Neuronal stem cell (in vitro differentiated cells): ENCODE measurements at regions not wholly inside any gene's neighbourhood (a gene's known extent, or its start where the extent isn't known, plus 50 kb on each side); places are given as distances from the start of the nearest gene placed in this dataset.

Experiments used
- DNase-seq: peaks from one replicate; pipeline ENCODE4 v3.0.0-alpha.2; 2013; ENCODE audit warnings: low spot score
- H2AFZ ChIP-seq: one replicate; pipeline ENCODE4 v1.6.1; 2013; ENCODE audit warnings: mild to moderate bottlenecking, low read length, inconsistent platforms
- H2AK5ac ChIP-seq: 2 replicates; pipeline ENCODE4 v1.6.1; 2013; ENCODE audit warnings: low read depth, mild to moderate bottlenecking, inconsistent platforms, low read length, moderate library complexity, mixed read lengths
- H2BK120ac ChIP-seq: 2 replicates; pipeline ENCODE4 v1.6.1; 2013; ENCODE audit warnings: low read depth, mild to moderate bottlenecking, inconsistent platforms, low read length, moderate library complexity, mixed read lengths
- H2BK12ac ChIP-seq: one replicate; pipeline ENCODE4 v1.6.1; 2013; ENCODE audit warnings: low read length, inconsistent platforms
- H2BK15ac ChIP-seq: 2 replicates; pipeline ENCODE4 v1.6.1; 2013; ENCODE audit warnings: mild to moderate bottlenecking, low read length, inconsistent platforms, mixed read lengths
- H2BK5ac ChIP-seq: one replicate; pipeline ENCODE4 v1.6.1; 2013; ENCODE audit warnings: inconsistent platforms, mild to moderate bottlenecking, low read length, moderate library complexity
- H3K14ac ChIP-seq: one replicate; pipeline ENCODE4 v1.6.1; 2013; ENCODE audit warnings: low read length, inconsistent platforms
- H3K18ac ChIP-seq: 2 replicates; pipeline ENCODE4 v1.6.1; 2013; ENCODE audit warnings: low read length, inconsistent platforms
- H3K23ac ChIP-seq: 2 replicates; pipeline ENCODE4 v1.6.1; 2013; ENCODE audit warnings: low read depth, mild to moderate bottlenecking, mixed read lengths, low read length, inconsistent platforms; ENCODE audit not compliant: poor library complexity
- H3K27ac ChIP-seq: replicated peaks from 3 replicates; pipeline ENCODE4 v1.5.1; 2013; ENCODE audit warnings: low read length, inconsistent platforms
- H3K27me3 ChIP-seq, 3 experiments: 2 replicates each; pipeline ENCODE4 v1.6.1; 2013; ENCODE audit warnings: low read length in 3 of 3, mild to moderate bottlenecking in 2 of 3, inconsistent platforms in 1 of 3, low read depth in 1 of 3, mixed read lengths in 1 of 3, moderate library complexity in 1 of 3; ENCODE audit not compliant: control insufficient read depth in 3 of 3, insufficient read depth in 3 of 3
- H3K36me3 ChIP-seq, 2 donors: replicated peaks in 1 of 2; 2 replicates each; pipeline ENCODE4 v1.6.1; 2013; ENCODE audit warnings: low read length in 2 of 2; ENCODE audit not compliant: control insufficient read depth in 2 of 2, insufficient read depth in 2 of 2
- H3K4ac ChIP-seq: 2 replicates; pipeline ENCODE4 v1.6.1; 2013; ENCODE audit warnings: inconsistent platforms, mild to moderate bottlenecking, low read length, moderate library complexity
- H3K4me1 ChIP-seq, 2 donors: 1 replicate in 1 of 2; 2 replicates in 1 of 2; pipeline ENCODE4 v1.6.1; 2013; ENCODE audit warnings: low read length in 2 of 2, low read depth in 1 of 2; ENCODE audit not compliant: control insufficient read depth in 2 of 2, insufficient read depth in 1 of 2
- H3K4me2 ChIP-seq: one replicate; pipeline ENCODE4 v1.6.1; 2013; ENCODE audit warnings: mild to moderate bottlenecking, low read length, inconsistent platforms; ENCODE audit not compliant: insufficient read depth, poor library complexity, severe bottlenecking
- H3K4me3 ChIP-seq, 2 donors: 2 replicates each; pipeline ENCODE4 v1.5.1; 2013; ENCODE audit warnings: low read length in 2 of 2, mild to moderate bottlenecking in 2 of 2, inconsistent platforms in 1 of 2, moderate library complexity in 1 of 2
- H3K79me1 ChIP-seq: one replicate; pipeline ENCODE4 v1.6.1; 2013; ENCODE audit warnings: low read depth, mild to moderate bottlenecking, inconsistent platforms, low read length, moderate library complexity
- H3K9ac ChIP-seq: one replicate; pipeline ENCODE4 v1.6.1; 2013; ENCODE audit warnings: mild to moderate bottlenecking, low read depth, low read length, inconsistent platforms; ENCODE audit not compliant: poor library complexity
- H3K9me3 ChIP-seq, 2 donors: replicated peaks in 1 of 2; 2 replicates each; pipeline versions ENCODE3 to v1.6.1; 2013; ENCODE audit warnings: low read length in 2 of 2, mild to moderate bottlenecking in 2 of 2, inconsistent platforms in 1 of 2, low read depth in 1 of 2, mixed read lengths in 1 of 2, moderate library complexity in 1 of 2; ENCODE audit not compliant: control insufficient read depth in 2 of 2, insufficient read depth in 1 of 2
- H4K8ac ChIP-seq: one replicate; pipeline ENCODE4 v1.6.1; 2013; ENCODE audit warnings: low read depth, mild to moderate bottlenecking, inconsistent platforms, low read length, moderate library complexity
- H4K91ac ChIP-seq: one replicate; pipeline ENCODE4 v1.6.1; 2013; ENCODE audit warnings: low read length, low read depth, mild to moderate bottlenecking, inconsistent platforms; ENCODE audit not compliant: poor library complexity
- WGBS, 2 donors: extraction: QIAGEN DNeasy Blood & Tissue Kit; methylation state at CpG; one replicate each; pipeline ENCODE4 v1.1.7; 2013; ENCODE audit warnings: missing lambda C conversion rate in 2 of 2, mixed read lengths in 1 of 2; ENCODE audit not compliant: insufficient read length in 2 of 2, insufficient replicate concordance in 1 of 2; ENCODE audit errors: extremely low coverage in 2 of 2; 5-methylcytosine and 5-hydroxymethylcytosine counted together

GRCh38 chr7:47083476-47084250 is 498.2 kb downstream of the TNS3 start:
- H2BK15ac ChIP-seq: no peak overlapping the region
- H3K36me3 ChIP-seq: no peaks in the 10 kb centered on the region
- no peak overlapping the region for H2BK12ac ChIP-seq
- no peak overlapping the region for H3K23ac ChIP-seq
- H4K91ac ChIP-seq: no peak overlapping the region
- H2AK5ac ChIP-seq: no peak overlapping the region
- H3K79me1 ChIP-seq: no peaks in the 10 kb centered on the region
- no peaks in the 10 kb centered on the region for H3K9me3 ChIP-seq
- H4K8ac ChIP-seq: no peak overlapping the region
- no peak overlapping the region for H3K9ac ChIP-seq
- no peak overlapping the region for H3K4me3 ChIP-seq
- no peak overlapping the region for H3K14ac ChIP-seq
- WGBS, 2 donors: no CpG with 5 or more reads among the region's 7 CpGs
- H3K4ac ChIP-seq: no peak overlapping the region
- no peaks in the 10 kb centered on the region for H3K4me1 ChIP-seq
- H2AFZ ChIP-seq: no peak overlapping the region
- H3K18ac ChIP-seq: no peak overlapping the region
- no peak for DNase-seq
- peaks cover 0 to 9% (median 0%) of the 10 kb centered on the region in 3 experiments for H3K27me3 ChIP-seq
- H2BK120ac ChIP-seq: no peak overlapping the region
- no peak overlapping the region for H3K27ac ChIP-seq
- H2BK5ac ChIP-seq: no peak overlapping the region
- no peak overlapping the region for H3K4me2 ChIP-seq

- H3K9me3 ChIP-seq: no peaks in the 10 kb centered on the region
- no peak overlapping the region for H3K4me3 ChIP-seq
- no peak for DNase-seq
- no peak overlapping the region for H2AFZ ChIP-seq
- no peak overlapping the region for H4K8ac ChIP-seq
- no peak overlapping the region for H3K27ac ChIP-seq
- no peak overlapping the region for H3K4ac ChIP-seq
- H3K36me3 ChIP-seq: no peaks in the 10 kb centered on the region
- no peaks in the 10 kb centered on the region for H3K79me1 ChIP-seq
- no peak overlapping the region for H3K9ac ChIP-seq
- no peak overlapping the region for H2AK5ac ChIP-seq
- no peak overlapping the region for H3K4me2 ChIP-seq
- no peak overlapping the region for H2BK5ac ChIP-seq
- no peak overlapping the region for H3K14ac ChIP-seq
- WGBS, 2 donors: no CpG with 5 or more reads among the region's 3 CpGs
- H2BK120ac ChIP-seq: no peak overlapping the region
- no peak overlapping the region for H4K91ac ChIP-seq
- peaks cover 0 to 2% (median 0%) of the 10 kb centered on the region in 3 experiments for H3K27me3 ChIP-seq
- H3K23ac ChIP-seq: no peak overlapping the region
- no peaks in the 10 kb centered on the region for H3K4me1 ChIP-seq
- no peak overlapping the region for H2BK12ac ChIP-seq
- H3K18ac ChIP-seq: no peak overlapping the region
- H2BK15ac ChIP-seq: no peak overlapping the region
Measured at GRCh38 chr7:47080816-47081215, 501.1 kb downstream of the TNS3 start.

GRCh38 chr7:47078241-47078640 is 503.7 kb downstream of the TNS3 start:
- Histone ChIP-seq H3K9me3 (peaks cover 0 to 3% of the 10 kb centered on the region in 2 donors), H3K4ac (no peak overlapping the region), H3K23ac (no peak overlapping the region), H3K9ac (no peak overlapping the region), H2BK5ac (no peak overlapping the region), H3K4me3 (no peak overlapping the region), H2AFZ (no peak overlapping the region), H2AK5ac (no peak overlapping the region), H3K4me1 (peaks cover 0 to 2% of the 10 kb centered on the region in 2 donors), H3K27ac (no peak overlapping the region), H3K79me1 (no peaks in the 10 kb centered on the region), H2BK15ac (no peak overlapping the region), H2BK12ac (no peak overlapping the region), H3K4me2 (no peak overlapping the region), H3K27me3 (peaks cover 0 to 5% (median 0%) of the 10 kb centered on the region in 3 experiments), H4K91ac (no peak overlapping the region), H3K14ac (no peak overlapping the region), H2BK120ac (no peak overlapping the region), H3K36me3 (no peaks in the 10 kb centered on the region), H3K18ac (no peak overlapping the region), H4K8ac (no peak overlapping the region)
- DNase-seq: no peak
- whole genome bisulfite sequencing, 2 donors: no CpG with 5 or more reads among the region's 2 CpGs

GRCh38 chr7:47074702-47075153 is 507.2 kb downstream of the TNS3 start:
- H2BK120ac ChIP-seq: no peak overlapping the region
- no peak overlapping the region for H3K4me3 ChIP-seq
- H4K91ac ChIP-seq: no peak overlapping the region
- H2BK15ac ChIP-seq: no peak overlapping the region
- H3K18ac ChIP-seq: no peak overlapping the region
- H3K4ac ChIP-seq: no peak overlapping the region
- no peak overlapping the region for H2BK5ac ChIP-seq
- H3K23ac ChIP-seq: no peak overlapping the region
- no peak overlapping the region for H3K4me2 ChIP-seq
- peaks cover 0 to 2% of the 10 kb centered on the region in 2 donors for H3K4me1 ChIP-seq
- H2AFZ ChIP-seq: no peak overlapping the region
- H3K36me3 ChIP-seq: no peaks in the 10 kb centered on the region
- no peak overlapping the region for H3K14ac ChIP-seq
- H3K27ac ChIP-seq: no peak overlapping the region
- DNase-seq: no peak
- H3K79me1 ChIP-seq: no peaks in the 10 kb centered on the region
- H2AK5ac ChIP-seq: no peak overlapping the region
- H3K9ac ChIP-seq: no peak overlapping the region
- H3K27me3 ChIP-seq: peaks cover 0 to 3% (median 0%) of the 10 kb centered on the region in 3 experiments
- no CpG with 5 or more reads among the region's 2 CpGs for whole genome bisulfite sequencing, 2 donors
- H3K9me3 ChIP-seq: peaks cover 0 to 3% of the 10 kb centered on the region in 2 donors
- H2BK12ac ChIP-seq: no peak overlapping the region
- H4K8ac ChIP-seq: no peak overlapping the region
